ENCODE measurements at regions not wholly inside any gene's neighbourhood (a gene's known extent, or its start where the extent isn't known, plus 50 kb on each side); places are given as distances from the start of the nearest gene placed in this dataset.

DNA sequence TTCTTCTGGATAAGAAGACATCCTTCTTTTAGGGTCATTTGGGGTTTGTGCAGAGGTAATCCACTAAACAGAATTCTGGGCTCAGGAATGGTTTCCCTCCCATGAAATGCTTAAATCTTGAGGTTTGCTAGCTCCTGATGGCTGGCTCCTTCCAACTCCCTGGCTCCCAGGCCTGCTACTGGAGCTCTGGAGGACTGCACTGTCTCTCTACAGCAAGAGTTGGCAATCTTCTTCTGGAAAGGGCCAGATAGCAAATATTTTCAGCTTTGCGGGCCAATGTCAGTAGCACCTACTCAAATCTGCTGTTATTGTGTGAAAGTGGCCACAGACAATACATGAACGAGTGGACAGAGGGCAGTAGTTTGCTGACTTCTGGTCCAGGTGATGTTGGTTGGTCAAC, 174.2 kb upstream of the CTBP2 start:
- ChIA-PET RAD21 (ENCODE audit: low non-redundant PET in 1 of 2, low total read pairs in 2 of 2, uncharacterized antibody in 2 of 2, unreplicated experiment in 2 of 2) (no interaction called here), POLR2A (no interaction called here), CTCF (interaction anchor here (2.0 kb wide), 1 partner anchor 8 kb away, joined by 5 read pairs; no protein-coding TSS in a partner anchor)
- H2AFZ ChIP-seq (ENCODE audit: low read depth, low read length, poor library complexity, severe bottlenecking) = no peak overlapping the region
- H3K9me2 ChIP-seq (ENCODE audit: insufficient read depth) = 0 out of 2 replicates have a peak, but pooled peaks cover 5% of the 10 kb centered on the region
- no peak for TF ChIP-seq SP1 (IDR thresholded peaks at IDR 0.05; ENCODE audit: low read depth)
- TF ChIP-seq SRF (IDR thresholded peaks at IDR 0.05; ENCODE audit: low read depth) = no peak
- TF ChIP-seq EZH2 (IDR thresholded peaks at IDR 0.05) = no peak
- TF ChIP-seq, protein P1, sequence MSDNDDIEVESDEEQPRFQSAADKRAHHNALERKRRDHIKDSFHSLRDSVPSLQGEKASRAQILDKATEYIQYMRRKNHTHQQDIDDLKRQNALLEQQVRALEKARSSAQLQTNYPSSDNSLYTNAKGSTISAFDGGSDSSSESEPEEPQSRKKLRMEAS (IDR thresholded peaks at IDR 0.05) = no peak
- no peak for TF ChIP-seq POLR2A (IDR thresholded peaks at IDR 0.05; ENCODE audit: borderline replicate concordance, extremely low read depth, insufficient read depth, insufficient read length)
- TF ChIP-seq FOSL1 (IDR thresholded peaks at IDR 0.05; ENCODE audit: low read depth) = no peak
- no peak for TF ChIP-seq JUND (IDR thresholded peaks at IDR 0.05)
- TF ChIP-seq, protein P2, sequence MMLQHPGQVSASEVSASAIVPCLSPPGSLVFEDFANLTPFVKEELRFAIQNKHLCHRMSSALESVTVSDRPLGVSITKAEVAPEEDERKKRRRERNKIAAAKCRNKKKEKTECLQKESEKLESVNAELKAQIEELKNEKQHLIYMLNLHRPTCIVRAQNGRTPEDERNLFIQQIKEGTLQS (IDR thresholded peaks at IDR 0.05) = no peak
- TF ChIP-seq, protein P3, sequence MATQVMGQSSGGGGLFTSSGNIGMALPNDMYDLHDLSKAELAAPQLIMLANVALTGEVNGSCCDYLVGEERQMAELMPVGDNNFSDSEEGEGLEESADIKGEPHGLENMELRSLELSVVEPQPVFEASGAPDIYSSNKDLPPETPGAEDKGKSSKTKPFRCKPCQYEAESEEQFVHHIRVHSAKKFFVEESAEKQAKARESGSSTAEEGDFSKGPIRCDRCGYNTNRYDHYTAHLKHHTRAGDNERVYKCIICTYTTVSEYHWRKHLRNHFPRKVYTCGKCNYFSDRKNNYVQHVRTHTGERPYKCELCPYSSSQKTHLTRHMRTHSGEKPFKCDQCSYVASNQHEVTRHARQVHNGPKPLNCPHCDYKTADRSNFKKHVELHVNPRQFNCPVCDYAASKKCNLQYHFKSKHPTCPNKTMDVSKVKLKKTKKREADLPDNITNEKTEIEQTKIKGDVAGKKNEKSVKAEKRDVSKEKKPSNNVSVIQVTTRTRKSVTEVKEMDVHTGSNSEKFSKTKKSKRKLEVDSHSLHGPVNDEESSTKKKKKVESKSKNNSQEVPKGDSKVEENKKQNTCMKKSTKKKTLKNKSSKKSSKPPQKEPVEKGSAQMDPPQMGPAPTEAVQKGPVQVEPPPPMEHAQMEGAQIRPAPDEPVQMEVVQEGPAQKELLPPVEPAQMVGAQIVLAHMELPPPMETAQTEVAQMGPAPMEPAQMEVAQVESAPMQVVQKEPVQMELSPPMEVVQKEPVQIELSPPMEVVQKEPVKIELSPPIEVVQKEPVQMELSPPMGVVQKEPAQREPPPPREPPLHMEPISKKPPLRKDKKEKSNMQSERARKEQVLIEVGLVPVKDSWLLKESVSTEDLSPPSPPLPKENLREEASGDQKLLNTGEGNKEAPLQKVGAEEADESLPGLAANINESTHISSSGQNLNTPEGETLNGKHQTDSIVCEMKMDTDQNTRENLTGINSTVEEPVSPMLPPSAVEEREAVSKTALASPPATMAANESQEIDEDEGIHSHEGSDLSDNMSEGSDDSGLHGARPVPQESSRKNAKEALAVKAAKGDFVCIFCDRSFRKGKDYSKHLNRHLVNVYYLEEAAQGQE (IDR thresholded peaks at IDR 0.05; ENCODE audit: low read depth) = no peak
- no peak for TF ChIP-seq EGR1 (IDR thresholded peaks at IDR 0.05; ENCODE audit: low read depth)
- no peak for TF ChIP-seq RAD21 (IDR thresholded peaks at IDR 0.05; ENCODE audit: low read depth)
- TF ChIP-seq, protein P4, sequence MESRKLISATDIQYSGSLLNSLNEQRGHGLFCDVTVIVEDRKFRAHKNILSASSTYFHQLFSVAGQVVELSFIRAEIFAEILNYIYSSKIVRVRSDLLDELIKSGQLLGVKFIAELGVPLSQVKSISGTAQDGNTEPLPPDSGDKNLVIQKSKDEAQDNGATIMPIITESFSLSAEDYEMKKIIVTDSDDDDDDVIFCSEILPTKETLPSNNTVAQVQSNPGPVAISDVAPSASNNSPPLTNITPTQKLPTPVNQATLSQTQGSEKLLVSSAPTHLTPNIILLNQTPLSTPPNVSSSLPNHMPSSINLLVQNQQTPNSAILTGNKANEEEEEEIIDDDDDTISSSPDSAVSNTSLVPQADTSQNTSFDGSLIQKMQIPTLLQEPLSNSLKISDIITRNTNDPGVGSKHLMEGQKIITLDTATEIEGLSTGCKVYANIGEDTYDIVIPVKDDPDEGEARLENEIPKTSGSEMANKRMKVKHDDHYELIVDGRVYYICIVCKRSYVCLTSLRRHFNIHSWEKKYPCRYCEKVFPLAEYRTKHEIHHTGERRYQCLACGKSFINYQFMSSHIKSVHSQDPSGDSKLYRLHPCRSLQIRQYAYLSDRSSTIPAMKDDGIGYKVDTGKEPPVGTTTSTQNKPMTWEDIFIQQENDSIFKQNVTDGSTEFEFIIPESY (IDR thresholded peaks at IDR 0.05; ENCODE audit: extremely low read depth, insufficient replicate concordance, low read length) = no peak
- TF ChIP-seq ELF1 (IDR thresholded peaks at IDR 0.05; ENCODE audit: borderline replicate concordance, low read depth) = no peak
- TF ChIP-seq, protein P5, sequence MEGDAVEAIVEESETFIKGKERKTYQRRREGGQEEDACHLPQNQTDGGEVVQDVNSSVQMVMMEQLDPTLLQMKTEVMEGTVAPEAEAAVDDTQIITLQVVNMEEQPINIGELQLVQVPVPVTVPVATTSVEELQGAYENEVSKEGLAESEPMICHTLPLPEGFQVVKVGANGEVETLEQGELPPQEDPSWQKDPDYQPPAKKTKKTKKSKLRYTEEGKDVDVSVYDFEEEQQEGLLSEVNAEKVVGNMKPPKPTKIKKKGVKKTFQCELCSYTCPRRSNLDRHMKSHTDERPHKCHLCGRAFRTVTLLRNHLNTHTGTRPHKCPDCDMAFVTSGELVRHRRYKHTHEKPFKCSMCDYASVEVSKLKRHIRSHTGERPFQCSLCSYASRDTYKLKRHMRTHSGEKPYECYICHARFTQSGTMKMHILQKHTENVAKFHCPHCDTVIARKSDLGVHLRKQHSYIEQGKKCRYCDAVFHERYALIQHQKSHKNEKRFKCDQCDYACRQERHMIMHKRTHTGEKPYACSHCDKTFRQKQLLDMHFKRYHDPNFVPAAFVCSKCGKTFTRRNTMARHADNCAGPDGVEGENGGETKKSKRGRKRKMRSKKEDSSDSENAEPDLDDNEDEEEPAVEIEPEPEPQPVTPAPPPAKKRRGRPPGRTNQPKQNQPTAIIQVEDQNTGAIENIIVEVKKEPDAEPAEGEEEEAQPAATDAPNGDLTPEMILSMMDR (IDR thresholded peaks at IDR 0.05 in 2 of 3, conservative IDR thresholded peaks at IDR 0.05 in 1 of 3; ENCODE audit: borderline replicate concordance in 1 of 3, insufficient read depth in 1 of 3, low read depth in 2 of 3, low read length in 2 of 3) = no peak
- no peak for TF ChIP-seq SIN3A (IDR thresholded peaks at IDR 0.05; ENCODE audit: low read depth)
- no peak for TF ChIP-seq POLR2AphosphoS5 (IDR thresholded peaks at IDR 0.05; ENCODE audit: low read depth, low read length)
- H4K20me1 ChIP-seq (ENCODE audit: insufficient read depth) = no peaks in the 10 kb centered on the region
- no peaks in the 10 kb centered on the region for H3K4me1 ChIP-seq (ENCODE audit: control insufficient read depth in 1 of 2, insufficient read depth in 2 of 2, low read length in 2 of 2)
- H3K9me3 ChIP-seq (ENCODE audit: control insufficient read depth in 1 of 2, insufficient read depth in 1 of 2, low read depth in 1 of 2, low read length in 2 of 2) = no peaks in the 10 kb centered on the region
- no peaks in the 10 kb centered on the region for H3K79me2 ChIP-seq (ENCODE audit: insufficient read depth, low read length)
- DNase-seq (ENCODE audit: low read depth, low spot score) (no peak), ATAC-seq (no peak)
- BruUV-seq (replicated peaks) = no TSS peak
- intact Hi-C loops (cut with micrococcal nuclease) = no loop called here
- H3K9ac ChIP-seq (ENCODE audit: low read length) = no peak overlapping the region
- no peaks in the 10 kb centered on the region for H3K27me3 ChIP-seq (ENCODE audit: insufficient read depth, low read length)
- H3K4me2 ChIP-seq (ENCODE audit: low read length) = no peak overlapping the region
- no peaks in the 10 kb centered on the region for H3K36me3 ChIP-seq (ENCODE audit: control insufficient read depth in 1 of 2, insufficient read depth in 2 of 2, low read length in 2 of 2)
- H3K4me3 ChIP-seq (replicated peaks in 1 of 2; ENCODE audit: low read depth in 1 of 2, low read length in 2 of 2) = no peak overlapping the region
- no peak overlapping the region for H3K27ac ChIP-seq (ENCODE audit: low read depth, low read length)

All from HCT116 (cell line).